GM21515 (cell line): ENCODE measurements at regions not wholly inside any gene's neighbourhood (a gene's known extent, or its start where the extent isn't known, plus 50 kb on each side); places are given as distances from the start of the nearest gene placed in this dataset.

Source experiments
- ATAC-seq: cut with Tn5 transposase; IDR thresholded peaks from one replicate; pipeline ENCODE4 v1.9.1; 2021; ENCODE audit not compliant: unreplicated experiment

GRCh38 chr10:33569702-33570101, 235.2 kb upstream of the NRP1 start:
- ATAC-seq, result no peak

GRCh38 chr10:33566426-33566825, 232.0 kb upstream of the NRP1 start:
- ATAC-seq, result no peak

GRCh38 chr10:33566001-33566400, 231.5 kb upstream of the NRP1 start:
- no peak for ATAC-seq

- no peak for ATAC-seq
Measured at GRCh38 chr10:33565231-33565630, 230.8 kb upstream of the NRP1 start.

GRCh38 chr10:33559105-33559504, 224.6 kb upstream of the NRP1 start:
- ATAC-seq, result no peak

- ATAC-seq, result no peak
Measured at GRCh38 chr10:33557313-33557712, 222.8 kb upstream of the NRP1 start.

- no peak for ATAC-seq
Measured at GRCh38 chr10:33556620-33557019, 222.2 kb upstream of the NRP1 start.

- ATAC-seq, result no peak
Measured at GRCh38 chr10:33556103-33556502, 221.6 kb upstream of the NRP1 start.

GRCh38 chr10:33553748-33554571, 219.5 kb upstream of the NRP1 start:
- no peak for ATAC-seq

GRCh38 chr10:33552290-33552689, 217.8 kb upstream of the NRP1 start:
- ATAC-seq, result no peak

GRCh38 chr10:33550811-33551210, 216.3 kb upstream of the NRP1 start:
- no peak for ATAC-seq

- no peak for ATAC-seq
Measured at GRCh38 chr10:33547976-33548375, 213.5 kb upstream of the NRP1 start.

GRCh38 chr10:33546031-33546430, 211.6 kb upstream of the NRP1 start:
- ATAC-seq, result no peak

GRCh38 chr10:33542752-33543505, 208.5 kb upstream of the NRP1 start:
- no peak for ATAC-seq

- ATAC-seq, result no peak
Measured at GRCh38 chr10:33539116-33539515, 204.6 kb upstream of the NRP1 start.

- ATAC-seq, result no peak
Measured at GRCh38 chr10:33537066-33537465, 202.6 kb upstream of the NRP1 start.

- ATAC-seq, result no peak
Measured at GRCh38 chr10:33536508-33536907, 202.0 kb upstream of the NRP1 start.

GRCh38 chr10:33535866-33536265, 201.4 kb upstream of the NRP1 start:
- ATAC-seq, result no peak

- no peak for ATAC-seq
Measured at GRCh38 chr10:33534416-33534815, 199.9 kb upstream of the NRP1 start.

- no peak for ATAC-seq
Measured at GRCh38 chr10:33533612-33534011, 199.1 kb upstream of the NRP1 start.

GRCh38 chr10:33532901-33533300, 198.4 kb upstream of the NRP1 start:
- no peak for ATAC-seq

- no peak for ATAC-seq
Measured at GRCh38 chr10:33529234-33529633, 194.8 kb upstream of the NRP1 start.
